ENCODE measurements at regions not wholly inside any gene's neighbourhood (a gene's known extent, or its start where the extent isn't known, plus 50 kb on each side); places are given as distances from the start of the nearest gene placed in this dataset.

- TF ChIP-seq POLR2AphosphoS5 (IDR thresholded peaks at IDR 0.05) (no peak), CTCF (IDR thresholded peaks at IDR 0.05) (no peak), POLR2A (IDR thresholded peaks at IDR 0.05) (no peak)
Observed at GRCh38 chr21:16137106-16137505, 407.3 kb downstream of the USP25 start.

Measured in suprapubic skin (tissue), 4 donors.